Esophagus squamous epithelium (tissue), 5 donors: ENCODE measurements at regions not wholly inside any gene's neighbourhood (a gene's known extent, or its start where the extent isn't known, plus 50 kb on each side); places are given as distances from the start of the nearest gene placed in this dataset.
"Not testable (repeated sequence)": the region's sequence is repeated elsewhere in the genome, so short reads cannot be mapped to it uniquely, and the experiment has no call there.

ENCODE experiments used
- DNase-seq: peaks from one replicate; lab custom pipeline; 2025; lab: John Stamatoyannopoulos, UW
- H3K27ac ChIP-seq, 4 donors: fragments of 200-600 bp; sonication (generic); one replicate each; pipeline ENCODE4 v1.5.1; 2016 to 2019; ENCODE audit warnings: mild to moderate bottlenecking in 1 of 4
- H3K27me3 ChIP-seq, 4 donors: fragments of 200-600 bp; sonication (generic); 1 replicate in 3 of 4; 2 replicates in 1 of 4; pipeline versions ENCODE4 v1.5.1 to v1.6.0; 2017 to 2021; ENCODE audit warnings: antibody characterized with exemption in 1 of 4
- H3K36me3 ChIP-seq, 3 donors: fragments of 200-600 bp; sonication (generic); one replicate each; pipeline ENCODE4 v1.5.1; 2016 to 2019
- H3K4me1 ChIP-seq, 3 donors: fragments of 200-600 bp; sonication (generic); one replicate each; pipeline ENCODE4 v1.5.1; 2017 to 2019
- H3K4me3 ChIP-seq, 4 donors: fragments of 200-600 bp; sonication (generic); 1 replicate in 3 of 4; 2 replicates in 1 of 4; pipeline ENCODE4 v1.5.1; 2016 to 2019; ENCODE audit warnings: mild to moderate bottlenecking in 2 of 4, moderate library complexity in 1 of 4
- H3K9me3 ChIP-seq, 3 donors: fragments of 200-600 bp; sonication (generic); one replicate each; pipeline ENCODE4 v1.5.1; 2016 to 2019
- CTCF ChIP-seq, 6 experiments: fragments of 450-650 bp in 4 of 6; fragments of 200-600 bp in 2 of 6; sonication (generic) in 2 of 6; IDR thresholded peaks; one replicate each; pipeline ENCODE4 v1.5.1; 2016 to 2019; ENCODE audit warnings: antibody characterized with exemption in 6 of 6, mild to moderate bottlenecking in 4 of 6, moderate library complexity in 4 of 6
- POLR2A ChIP-seq, 4 donors: fragments of 450-650 bp; IDR thresholded peaks; one replicate each; pipeline ENCODE4 v1.6.1; 2017; ENCODE audit warnings: antibody characterized with exemption in 4 of 4, mild to moderate bottlenecking in 4 of 4, moderate library complexity in 3 of 4
- WGBS, 2 donors: methylation state at CpG; one replicate each; pipeline ENCODE4 v1.1.5; 2018; 5-methylcytosine and 5-hydroxymethylcytosine counted together
- intact Hi-C: fragments of 100-400 bp; cut with DNase I; formaldehyde crosslinking; loops from one replicate; pipeline ENCODE4 v1.15.0; 2022
- donor health status: DM: yes; HTN: yes; CAD: no.

DNA sequence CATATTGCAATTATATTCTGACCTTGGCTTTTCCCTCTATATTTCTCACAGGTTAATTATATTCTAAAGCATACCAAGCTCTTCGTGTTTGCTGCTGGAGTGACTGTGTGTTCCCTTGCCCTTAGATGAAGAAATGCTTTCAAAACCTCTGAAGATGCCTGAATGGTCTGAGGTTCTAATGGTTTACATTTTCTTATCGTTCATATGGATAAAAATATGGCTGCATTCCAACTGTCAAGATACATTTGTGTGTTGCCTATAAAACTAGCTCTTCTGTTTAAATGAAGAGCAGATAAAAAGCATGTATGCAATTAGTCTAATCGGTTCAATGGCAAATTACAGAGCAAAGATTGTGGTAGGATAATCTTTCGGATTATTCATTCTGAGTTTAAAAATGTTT is 68.4 kb upstream of the ANKRD10 start:
- TF ChIP-seq CTCF (IDR thresholded peaks at IDR 0.05) (no peak), POLR2A (IDR thresholded peaks at IDR 0.05) (no peak)
- intact Hi-C loops = no loop called here
- H3K4me1 ChIP-seq = no peaks in the 10 kb centered on the region
- WGBS, 2 donors = 58 to 61% methylated on average over 4 of the region's 4 CpGs
- no peak overlapping the region for H3K27ac ChIP-seq
- H3K27me3 ChIP-seq = peaks cover 0 to 23% (median 0%) of the 10 kb centered on the region in 4 donors
- no peaks in the 10 kb centered on the region for H3K36me3 ChIP-seq
- no peak for DNase-seq
- H3K4me3 ChIP-seq = no peak overlapping the region
- no peaks in the 10 kb centered on the region for H3K9me3 ChIP-seq

- Histone ChIP-seq H3K4me1 (no peaks in the 10 kb centered on the region), H3K4me3 (no peak overlapping the region), H3K36me3 (no peaks in the 10 kb centered on the region), H3K9me3 (no peaks in the 10 kb centered on the region), H3K27ac (no peak overlapping the region), H3K27me3 (peaks cover 0 to 23% (median 0%) of the 10 kb centered on the region in 4 donors)
- intact Hi-C loops = no loop called here
- no peak for DNase-seq
- 68 to 91% methylated on average over 4 of the region's 4 CpGs for WGBS, 2 donors
- TF ChIP-seq CTCF (IDR thresholded peaks at IDR 0.05) (no peak), POLR2A (IDR thresholded peaks at IDR 0.05) (no peak)
Observed at GRCh38 chr13:110981379-110981778, 66.5 kb upstream of the ANKRD10 start.

DNA sequence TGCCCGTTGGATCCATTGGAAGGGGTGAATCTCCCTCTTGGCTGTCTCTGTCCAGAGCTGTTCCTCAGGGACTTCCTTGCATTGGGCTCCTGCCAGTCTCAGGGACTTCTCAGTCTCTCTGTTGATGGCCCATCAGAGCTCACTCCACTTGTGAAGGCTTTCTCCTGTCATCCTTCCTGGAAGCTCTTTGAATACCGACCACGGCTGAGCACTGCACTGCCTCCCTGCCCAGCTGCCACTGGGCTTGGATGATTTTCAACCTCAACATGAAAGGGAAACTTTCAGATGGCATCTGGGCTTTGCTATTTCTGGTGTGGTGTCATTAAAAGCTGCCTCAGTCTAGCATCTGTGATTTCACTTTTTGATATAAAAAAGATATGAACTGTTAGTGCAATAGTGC is 66.1 kb upstream of the ANKRD10 start:
- Histone ChIP-seq H3K9me3 (no peaks in the 10 kb centered on the region), H3K4me1 (no peaks in the 10 kb centered on the region), H3K27ac (no peak overlapping the region), H3K4me3 (no peak overlapping the region), H3K36me3 (no peaks in the 10 kb centered on the region), H3K27me3 (peaks cover 0 to 23% (median 0%) of the 10 kb centered on the region in 4 donors)
- intact Hi-C loops = no loop called here
- TF ChIP-seq POLR2A (IDR thresholded peaks at IDR 0.05) = no peak
- no peak for TF ChIP-seq CTCF (IDR thresholded peaks at IDR 0.05)
- no peak for DNase-seq
- 47 to 74% methylated on average over 3 of the region's 3 CpGs for WGBS, 2 donors

DNA sequence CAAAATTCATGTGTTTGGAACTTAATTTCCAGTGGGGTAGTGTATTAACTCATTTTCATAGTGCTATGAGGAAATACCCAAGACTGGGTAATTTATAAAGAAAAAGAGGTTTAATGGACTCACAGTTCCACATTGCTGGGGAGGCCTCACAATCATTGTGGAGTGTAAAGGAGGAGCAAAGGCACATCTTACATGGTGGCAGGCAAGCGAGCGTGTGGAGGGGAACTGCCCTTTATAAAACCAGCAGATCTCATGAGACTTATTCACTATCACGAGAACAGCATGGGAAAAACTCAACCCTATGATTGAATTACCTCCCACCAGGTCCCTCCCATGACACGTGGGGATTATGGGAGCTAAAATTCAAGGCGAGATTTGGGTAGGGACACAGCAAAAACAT is 64.3 kb upstream of the ANKRD10 start:
- H3K9me3 ChIP-seq, H3K27ac ChIP-seq, H3K4me3 ChIP-seq, intact Hi-C loops, DNase-seq, H3K4me1 ChIP-seq, H3K27me3 ChIP-seq, H3K36me3 ChIP-seq: not testable (repeated sequence)
- WGBS, 2 donors = 76 to 85% methylated on average over 5 of the region's 5 CpGs

DNA sequence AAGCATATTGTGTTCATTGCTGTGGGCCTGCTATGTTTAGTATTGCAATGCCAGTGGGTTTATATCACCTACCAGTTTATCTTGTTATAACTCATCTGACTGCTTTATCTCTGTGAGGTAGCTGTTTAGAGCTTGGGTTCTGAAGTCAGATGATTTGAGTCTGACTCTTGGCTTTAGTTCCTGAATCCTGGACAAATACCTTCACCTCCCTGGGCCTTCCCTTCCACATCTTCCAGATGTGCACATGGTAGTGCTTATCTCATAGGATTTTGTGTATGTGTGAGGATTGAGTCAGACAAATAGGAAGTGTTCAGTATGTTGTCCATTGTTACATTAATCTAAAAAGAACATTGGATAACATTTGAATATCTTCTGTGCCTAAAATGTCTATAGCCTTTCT is 63.5 kb upstream of the ANKRD10 start:
- Histone ChIP-seq H3K36me3 (no peaks in the 10 kb centered on the region), H3K9me3 (no peaks in the 10 kb centered on the region), H3K4me1 (no peaks in the 10 kb centered on the region), H3K4me3 (no peak overlapping the region), H3K27ac (no peak overlapping the region), H3K27me3 (peaks cover 0 to 8% (median 0%) of the 10 kb centered on the region in 4 donors)
- DNase-seq = no peak
- intact Hi-C loops = no loop called here
- TF ChIP-seq POLR2A (IDR thresholded peaks at IDR 0.05) (no peak), CTCF (IDR thresholded peaks at IDR 0.05) (no peak)

DNA sequence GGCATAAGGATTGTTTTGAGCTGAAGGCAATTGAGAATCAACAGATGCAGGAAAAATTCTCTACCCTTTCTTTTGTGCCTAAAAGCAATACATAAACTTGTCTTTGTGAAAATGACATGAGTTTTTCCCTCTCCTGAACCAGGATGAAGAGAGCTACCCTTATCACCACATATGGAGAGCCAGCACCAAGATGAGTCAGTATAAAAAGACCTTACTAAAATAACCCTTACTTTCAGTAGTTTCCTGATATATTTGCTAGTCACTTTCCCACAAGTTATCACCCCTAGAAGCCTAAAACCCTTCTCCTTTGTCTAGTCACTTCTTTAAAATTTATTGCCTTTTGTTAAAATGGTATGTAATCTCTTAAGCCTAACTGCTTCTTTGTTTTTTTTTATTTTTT is 61.9 kb upstream of the ANKRD10 start:
- Histone ChIP-seq H3K9me3 (no peaks in the 10 kb centered on the region), H3K4me3 (no peak overlapping the region), H3K27me3 (peaks cover 0 to 8% (median 0%) of the 10 kb centered on the region in 4 donors), H3K27ac (no peak overlapping the region), H3K4me1 (no peaks in the 10 kb centered on the region), H3K36me3 (no peaks in the 10 kb centered on the region)
- intact Hi-C loops = no loop called here
- no peak for DNase-seq
- TF ChIP-seq POLR2A (IDR thresholded peaks at IDR 0.05) = no peak
- no peak for TF ChIP-seq CTCF (IDR thresholded peaks at IDR 0.05)
